ENCODE measurements at regions not wholly inside any gene's neighbourhood (a gene's known extent, or its start where the extent isn't known, plus 50 kb on each side); places are given as distances from the start of the nearest gene placed in this dataset.

DNA sequence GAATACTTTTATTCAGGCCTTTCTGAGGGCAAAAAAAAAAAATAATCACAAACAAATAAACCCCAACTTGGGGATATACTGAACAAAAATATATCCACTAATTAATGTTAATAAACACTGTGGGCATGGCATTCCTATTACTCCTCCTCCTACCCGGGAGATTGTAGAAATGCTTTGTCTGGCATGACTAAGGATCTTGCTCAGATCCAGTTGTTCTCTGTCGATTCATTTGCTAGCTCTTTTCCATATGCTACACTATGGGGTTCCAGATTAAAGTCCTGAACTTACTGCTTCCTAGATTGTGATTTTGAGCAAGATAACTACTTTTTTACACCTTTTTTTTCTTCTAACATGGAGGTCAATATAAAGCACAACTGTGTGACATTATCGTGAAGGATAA lies 102.2 kb upstream of the PRR16 start:
- TF ChIP-seq, protein P1, sequence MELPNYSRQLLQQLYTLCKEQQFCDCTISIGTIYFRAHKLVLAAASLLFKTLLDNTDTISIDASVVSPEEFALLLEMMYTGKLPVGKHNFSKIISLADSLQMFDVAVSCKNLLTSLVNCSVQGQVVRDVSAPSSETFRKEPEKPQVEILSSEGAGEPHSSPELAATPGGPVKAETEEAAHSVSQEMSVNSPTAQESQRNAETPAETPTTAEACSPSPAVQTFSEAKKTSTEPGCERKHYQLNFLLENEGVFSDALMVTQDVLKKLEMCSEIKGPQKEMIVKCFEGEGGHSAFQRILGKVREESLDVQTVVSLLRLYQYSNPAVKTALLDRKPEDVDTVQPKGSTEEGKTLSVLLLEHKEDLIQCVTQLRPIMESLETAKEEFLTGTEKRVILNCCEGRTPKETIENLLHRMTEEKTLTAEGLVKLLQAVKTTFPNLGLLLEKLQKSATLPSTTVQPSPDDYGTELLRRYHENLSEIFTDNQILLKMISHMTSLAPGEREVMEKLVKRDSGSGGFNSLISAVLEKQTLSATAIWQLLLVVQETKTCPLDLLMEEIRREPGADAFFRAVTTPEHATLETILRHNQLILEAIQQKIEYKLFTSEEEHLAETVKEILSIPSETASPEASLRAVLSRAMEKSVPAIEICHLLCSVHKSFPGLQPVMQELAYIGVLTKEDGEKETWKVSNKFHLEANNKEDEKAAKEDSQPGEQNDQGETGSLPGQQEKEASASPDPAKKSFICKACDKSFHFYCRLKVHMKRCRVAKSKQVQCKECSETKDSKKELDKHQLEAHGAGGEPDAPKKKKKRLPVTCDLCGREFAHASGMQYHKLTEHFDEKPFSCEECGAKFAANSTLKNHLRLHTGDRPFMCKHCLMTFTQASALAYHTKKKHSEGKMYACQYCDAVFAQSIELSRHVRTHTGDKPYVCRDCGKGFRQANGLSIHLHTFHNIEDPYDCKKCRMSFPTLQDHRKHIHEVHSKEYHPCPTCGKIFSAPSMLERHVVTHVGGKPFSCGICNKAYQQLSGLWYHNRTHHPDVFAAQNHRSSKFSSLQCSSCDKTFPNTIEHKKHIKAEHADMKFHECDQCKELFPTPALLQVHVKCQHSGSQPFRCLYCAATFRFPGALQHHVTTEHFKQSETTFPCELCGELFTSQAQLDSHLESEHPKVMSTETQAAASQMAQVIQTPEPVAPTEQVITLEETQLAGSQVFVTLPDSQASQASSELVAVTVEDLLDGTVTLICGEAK (IDR thresholded peaks at IDR 0.05): no peak
- TF ChIP-seq, protein P1 (CRISPR knock-in tag; IDR thresholded peaks at IDR 0.05): no peak
- TF ChIP-seq, protein P2, sequence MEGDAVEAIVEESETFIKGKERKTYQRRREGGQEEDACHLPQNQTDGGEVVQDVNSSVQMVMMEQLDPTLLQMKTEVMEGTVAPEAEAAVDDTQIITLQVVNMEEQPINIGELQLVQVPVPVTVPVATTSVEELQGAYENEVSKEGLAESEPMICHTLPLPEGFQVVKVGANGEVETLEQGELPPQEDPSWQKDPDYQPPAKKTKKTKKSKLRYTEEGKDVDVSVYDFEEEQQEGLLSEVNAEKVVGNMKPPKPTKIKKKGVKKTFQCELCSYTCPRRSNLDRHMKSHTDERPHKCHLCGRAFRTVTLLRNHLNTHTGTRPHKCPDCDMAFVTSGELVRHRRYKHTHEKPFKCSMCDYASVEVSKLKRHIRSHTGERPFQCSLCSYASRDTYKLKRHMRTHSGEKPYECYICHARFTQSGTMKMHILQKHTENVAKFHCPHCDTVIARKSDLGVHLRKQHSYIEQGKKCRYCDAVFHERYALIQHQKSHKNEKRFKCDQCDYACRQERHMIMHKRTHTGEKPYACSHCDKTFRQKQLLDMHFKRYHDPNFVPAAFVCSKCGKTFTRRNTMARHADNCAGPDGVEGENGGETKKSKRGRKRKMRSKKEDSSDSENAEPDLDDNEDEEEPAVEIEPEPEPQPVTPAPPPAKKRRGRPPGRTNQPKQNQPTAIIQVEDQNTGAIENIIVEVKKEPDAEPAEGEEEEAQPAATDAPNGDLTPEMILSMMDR (CRISPR knock-in tag; IDR thresholded peaks at IDR 0.05): no peak
- TF ChIP-seq, protein P3, sequence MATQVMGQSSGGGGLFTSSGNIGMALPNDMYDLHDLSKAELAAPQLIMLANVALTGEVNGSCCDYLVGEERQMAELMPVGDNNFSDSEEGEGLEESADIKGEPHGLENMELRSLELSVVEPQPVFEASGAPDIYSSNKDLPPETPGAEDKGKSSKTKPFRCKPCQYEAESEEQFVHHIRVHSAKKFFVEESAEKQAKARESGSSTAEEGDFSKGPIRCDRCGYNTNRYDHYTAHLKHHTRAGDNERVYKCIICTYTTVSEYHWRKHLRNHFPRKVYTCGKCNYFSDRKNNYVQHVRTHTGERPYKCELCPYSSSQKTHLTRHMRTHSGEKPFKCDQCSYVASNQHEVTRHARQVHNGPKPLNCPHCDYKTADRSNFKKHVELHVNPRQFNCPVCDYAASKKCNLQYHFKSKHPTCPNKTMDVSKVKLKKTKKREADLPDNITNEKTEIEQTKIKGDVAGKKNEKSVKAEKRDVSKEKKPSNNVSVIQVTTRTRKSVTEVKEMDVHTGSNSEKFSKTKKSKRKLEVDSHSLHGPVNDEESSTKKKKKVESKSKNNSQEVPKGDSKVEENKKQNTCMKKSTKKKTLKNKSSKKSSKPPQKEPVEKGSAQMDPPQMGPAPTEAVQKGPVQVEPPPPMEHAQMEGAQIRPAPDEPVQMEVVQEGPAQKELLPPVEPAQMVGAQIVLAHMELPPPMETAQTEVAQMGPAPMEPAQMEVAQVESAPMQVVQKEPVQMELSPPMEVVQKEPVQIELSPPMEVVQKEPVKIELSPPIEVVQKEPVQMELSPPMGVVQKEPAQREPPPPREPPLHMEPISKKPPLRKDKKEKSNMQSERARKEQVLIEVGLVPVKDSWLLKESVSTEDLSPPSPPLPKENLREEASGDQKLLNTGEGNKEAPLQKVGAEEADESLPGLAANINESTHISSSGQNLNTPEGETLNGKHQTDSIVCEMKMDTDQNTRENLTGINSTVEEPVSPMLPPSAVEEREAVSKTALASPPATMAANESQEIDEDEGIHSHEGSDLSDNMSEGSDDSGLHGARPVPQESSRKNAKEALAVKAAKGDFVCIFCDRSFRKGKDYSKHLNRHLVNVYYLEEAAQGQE (IDR thresholded peaks at IDR 0.05; ENCODE audit: borderline replicate concordance in 1 of 2, low read depth in 1 of 2, low read length in 2 of 2): no peak
- no peak for TF ChIP-seq MAFK (conservative IDR thresholded peaks at IDR 0.05 in 1 of 2, IDR thresholded peaks at IDR 0.05 in 1 of 2; ENCODE audit: low read length in 2 of 2)
- TF ChIP-seq, protein P4, sequence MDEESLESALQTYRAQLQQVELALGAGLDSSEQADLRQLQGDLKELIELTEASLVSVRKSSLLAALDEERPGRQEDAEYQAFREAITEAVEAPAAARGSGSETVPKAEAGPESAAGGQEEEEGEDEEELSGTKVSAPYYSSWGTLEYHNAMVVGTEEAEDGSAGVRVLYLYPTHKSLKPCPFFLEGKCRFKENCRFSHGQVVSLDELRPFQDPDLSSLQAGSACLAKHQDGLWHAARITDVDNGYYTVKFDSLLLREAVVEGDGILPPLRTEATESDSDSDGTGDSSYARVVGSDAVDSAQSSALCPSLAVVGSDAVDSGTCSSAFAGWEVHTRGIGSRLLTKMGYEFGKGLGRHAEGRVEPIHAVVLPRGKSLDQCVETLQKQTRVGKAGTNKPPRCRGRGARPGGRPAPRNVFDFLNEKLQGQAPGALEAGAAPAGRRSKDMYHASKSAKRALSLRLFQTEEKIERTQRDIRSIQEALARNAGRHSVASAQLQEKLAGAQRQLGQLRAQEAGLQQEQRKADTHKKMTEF (CRISPR knock-in tag; IDR thresholded peaks at IDR 0.05): no peak
- TF ChIP-seq, protein P5, sequence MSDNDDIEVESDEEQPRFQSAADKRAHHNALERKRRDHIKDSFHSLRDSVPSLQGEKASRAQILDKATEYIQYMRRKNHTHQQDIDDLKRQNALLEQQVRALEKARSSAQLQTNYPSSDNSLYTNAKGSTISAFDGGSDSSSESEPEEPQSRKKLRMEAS (IDR thresholded peaks at IDR 0.05): no peak
- TF ChIP-seq, protein P6, sequence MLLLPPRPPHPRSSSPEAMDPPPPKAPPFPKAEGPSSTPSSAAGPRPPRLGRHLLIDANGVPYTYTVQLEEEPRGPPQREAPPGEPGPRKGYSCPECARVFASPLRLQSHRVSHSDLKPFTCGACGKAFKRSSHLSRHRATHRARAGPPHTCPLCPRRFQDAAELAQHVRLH (CRISPR knock-in tag; IDR thresholded peaks at IDR 0.05; ENCODE audit: borderline replicate concordance, low read depth): no peak
- TF ChIP-seq ZNF205 (CRISPR knock-in tag; IDR thresholded peaks at IDR 0.05): no peak

All from HepG2 (cell line).